Tibial nerve (tissue), 4 donors: ENCODE measurements at regions not wholly inside any gene's neighbourhood (a gene's known extent, or its start where the extent isn't known, plus 50 kb on each side); places are given as distances from the start of the nearest gene placed in this dataset.
"Not testable (repeated sequence)": the region's sequence is repeated elsewhere in the genome, so short reads cannot be mapped to it uniquely, and the experiment has no call there.

Experiments used
- DNase-seq, 2 donors: peaks; one replicate each; pipeline ENCODE4 v3.0.0-alpha.2; 2019; ENCODE audit warnings: low spot score in 2 of 2
- H3K27ac ChIP-seq, 4 donors: fragments of 200-600 bp; sonication (generic) in 3 of 4; one replicate each; pipeline ENCODE4 v1.5.1; 2017 to 2019; ENCODE audit warnings: mild to moderate bottlenecking in 1 of 4
- H3K27me3 ChIP-seq, 2 donors: fragments of 200-600 bp; sonication (generic) in 1 of 2; one replicate each; pipeline versions ENCODE4 v1.5.1 to v1.6.0; 2017 to 2019
- H3K36me3 ChIP-seq, 3 donors: fragments of 200-600 bp; sonication (generic); one replicate each; pipeline ENCODE4 v1.5.1; 2018 to 2019
- H3K4me1 ChIP-seq, 4 donors: fragments of 200-600 bp; sonication (generic) in 3 of 4; one replicate each; pipeline ENCODE4 v1.5.1; 2017 to 2019
- H3K4me3 ChIP-seq, 4 donors: fragments of 200-600 bp; sonication (generic) in 3 of 4; one replicate each; pipeline ENCODE4 v1.5.1; 2017 to 2019; ENCODE audit warnings: mild to moderate bottlenecking in 1 of 4, moderate library complexity in 1 of 4
- H3K9me3 ChIP-seq, 4 donors: fragments of 200-600 bp; sonication (generic) in 3 of 4; one replicate each; pipeline ENCODE4 v1.5.1; 2017 to 2019
- CTCF ChIP-seq, 5 experiments: fragments of 200-600 bp in 3 of 5; fragments of 450-650 bp in 2 of 5; sonication (generic) in 3 of 5; IDR thresholded peaks; one replicate each; pipeline ENCODE4 v1.5.1; 2016 to 2019; ENCODE audit warnings: antibody characterized with exemption in 5 of 5, mild to moderate bottlenecking in 3 of 5, moderate library complexity in 2 of 5
- EP300 ChIP-seq, 2 donors: sonication (generic); formaldehyde crosslinking; IDR thresholded peaks; one replicate each; pipeline ENCODE4 v1.6.1; 2017; ENCODE audit warnings: antibody characterized with exemption in 2 of 2, mild to moderate bottlenecking in 1 of 2
- POLR2A ChIP-seq, 2 donors: fragments of 450-650 bp; IDR thresholded peaks; one replicate each; pipeline ENCODE4 v1.6.1; 2017; ENCODE audit warnings: antibody characterized with exemption in 2 of 2, mild to moderate bottlenecking in 2 of 2, moderate library complexity in 2 of 2
- WGBS, 2 donors: methylation state at CpG; one replicate each; pipeline ENCODE4 v1.1.5; 2018; 5-methylcytosine and 5-hydroxymethylcytosine counted together

- peaks cover 0 to 15% (median 3%) of the 10 kb centered on the region in 4 donors for H3K4me1 ChIP-seq
- no peak overlapping the region for H3K27ac ChIP-seq
- no peaks in the 10 kb centered on the region for H3K27me3 ChIP-seq
- H3K4me3 ChIP-seq, result no peak overlapping the region
- TF ChIP-seq EP300 (IDR thresholded peaks at IDR 0.05), result no peak
- no peak for TF ChIP-seq CTCF (IDR thresholded peaks at IDR 0.05)
- no peak for TF ChIP-seq POLR2A (IDR thresholded peaks at IDR 0.05)
- no peaks in the 10 kb centered on the region for H3K36me3 ChIP-seq
- DNase-seq, result no peak
- 70 to 75% methylated on average over 3 of the region's 3 CpGs for WGBS, 2 donors
- H3K9me3 ChIP-seq, result no peaks in the 10 kb centered on the region
Observed at GRCh38 chr3:170690661-170690981, 104.7 kb upstream of the SLC7A14 start.

GRCh38 chr3:170689893-170690660, 104.2 kb upstream of the SLC7A14 start:
- 62 to 66% methylated on average over 13 of the region's 13 CpGs for WGBS, 2 donors
- H3K27ac ChIP-seq, result no peak overlapping the region

GRCh38 chr3:170689296-170689829, 103.5 kb upstream of the SLC7A14 start:
- H3K36me3 ChIP-seq, result no peaks in the 10 kb centered on the region
- no peaks in the 10 kb centered on the region for H3K27me3 ChIP-seq
- DNase-seq, result no peak
- H3K27ac ChIP-seq, result peak overlapping the region in 1 of 4 donors; percentile 49
- 53 to 59% methylated on average over 4 of the region's 4 CpGs for WGBS, 2 donors
- no peak overlapping the region for H3K4me3 ChIP-seq
- TF ChIP-seq EP300 (IDR thresholded peaks at IDR 0.05) (no peak), CTCF (IDR thresholded peaks at IDR 0.05) (no peak), POLR2A (IDR thresholded peaks at IDR 0.05) (no peak)
- H3K9me3 ChIP-seq, result no peaks in the 10 kb centered on the region
- H3K4me1 ChIP-seq, result peaks cover 0 to 15% (median 3%) of the 10 kb centered on the region in 4 donors

More at GRCh38 chr3:170689893-170690660, 104.2 kb upstream of the SLC7A14 start:
- no peak overlapping the region for H3K4me3 ChIP-seq
- no peak for TF ChIP-seq EP300 (IDR thresholded peaks at IDR 0.05)
- TF ChIP-seq CTCF (IDR thresholded peaks at IDR 0.05), result peak; percentile 45 to 57 (median 54)
- TF ChIP-seq POLR2A (IDR thresholded peaks at IDR 0.05), result no peak
- no peaks in the 10 kb centered on the region for H3K9me3 ChIP-seq
- no peaks in the 10 kb centered on the region for H3K36me3 ChIP-seq
- no peaks in the 10 kb centered on the region for H3K27me3 ChIP-seq
- H3K4me1 ChIP-seq, result peaks cover 0 to 15% (median 3%) of the 10 kb centered on the region in 4 donors
- peak; percentile 23 to 27 for DNase-seq

- H3K27ac ChIP-seq, H3K9me3 ChIP-seq: not testable (repeated sequence)
- WGBS, 2 donors, result 92 to 97% methylated on average over 4 of the region's 4 CpGs
Observed at GRCh38 chr3:170688222-170688621, 102.3 kb upstream of the SLC7A14 start.

GRCh38 chr3:170680593-170680992, 94.7 kb upstream of the SLC7A14 start:
- H3K27me3 ChIP-seq, result no peaks in the 10 kb centered on the region
- H3K4me3 ChIP-seq, result no peak overlapping the region
- no peak for TF ChIP-seq POLR2A (IDR thresholded peaks at IDR 0.05)
- TF ChIP-seq CTCF (IDR thresholded peaks at IDR 0.05), result no peak
- TF ChIP-seq EP300 (IDR thresholded peaks at IDR 0.05), result no peak
- no peaks in the 10 kb centered on the region for H3K36me3 ChIP-seq
- H3K9me3 ChIP-seq, result no peaks in the 10 kb centered on the region
- H3K4me1 ChIP-seq, result no peaks in the 10 kb centered on the region
- DNase-seq, result no peak
- H3K27ac ChIP-seq, result no peak overlapping the region

More at GRCh38 chr3:170688222-170688621, 102.3 kb upstream of the SLC7A14 start:
- not testable (repeated sequence) for DNase-seq, H3K27me3 ChIP-seq, H3K4me3 ChIP-seq, H3K36me3 ChIP-seq
- peaks cover 0 to 15% (median 3%) of the 10 kb centered on the region in 4 donors for H3K4me1 ChIP-seq
